NT2/D1 (cell line): ENCODE measurements at regions not wholly inside any gene's neighbourhood (a gene's known extent, or its start where the extent isn't known, plus 50 kb on each side); places are given as distances from the start of the nearest gene placed in this dataset.

Source experiments
- DNase-seq: peaks from one replicate; pipeline ENCODE4 v3.0.0-alpha.2; 2011; ENCODE audit warnings: low read depth, low spot score
- H3K27me3 ChIP-seq: 2 replicates; pipeline ENCODE4 v1.6.0; 2011; ENCODE audit warnings: mild to moderate bottlenecking; ENCODE audit not compliant: insufficient read length, insufficient read depth
- H3K36me3 ChIP-seq: 2 replicates; pipeline ENCODE4 v1.6.1; 2011; ENCODE audit warnings: mild to moderate bottlenecking, low read length, mixed read lengths; ENCODE audit not compliant: insufficient read depth, insufficient read length
- H3K4me1 ChIP-seq: 2 replicates; pipeline ENCODE4 v1.5.1; 2011; ENCODE audit not compliant: insufficient read depth, insufficient read length
- H3K4me3 ChIP-seq: 2 replicates; pipeline ENCODE4 v1.5.1; 2011; ENCODE audit warnings: low read depth; ENCODE audit not compliant: insufficient read length
- H3K9ac ChIP-seq: 2 replicates; pipeline ENCODE4 v1.6.0; 2011; ENCODE audit warnings: low read depth; ENCODE audit not compliant: insufficient read length
- H3K9me3 ChIP-seq: 2 replicates; pipeline ENCODE4 v1.5.1; 2011; ENCODE audit warnings: mild to moderate bottlenecking, low read length; ENCODE audit not compliant: insufficient read depth
- SUZ12 ChIP-seq: IDR thresholded peaks from 2 replicates; pipeline ENCODE4 v1.6.1; 2011; ENCODE audit not compliant: insufficient read length, insufficient read depth; ENCODE audit errors: extremely low read depth
- YY1 ChIP-seq: IDR thresholded peaks from 2 replicates; pipeline ENCODE4 v1.6.1; 2011; ENCODE audit not compliant: insufficient read length, insufficient read depth
- ZNF274 ChIP-seq: IDR thresholded peaks from 2 replicates; pipeline ENCODE4 v1.6.1; 2011; ENCODE audit warnings: mild to moderate bottlenecking, low read depth, low read length

DNA sequence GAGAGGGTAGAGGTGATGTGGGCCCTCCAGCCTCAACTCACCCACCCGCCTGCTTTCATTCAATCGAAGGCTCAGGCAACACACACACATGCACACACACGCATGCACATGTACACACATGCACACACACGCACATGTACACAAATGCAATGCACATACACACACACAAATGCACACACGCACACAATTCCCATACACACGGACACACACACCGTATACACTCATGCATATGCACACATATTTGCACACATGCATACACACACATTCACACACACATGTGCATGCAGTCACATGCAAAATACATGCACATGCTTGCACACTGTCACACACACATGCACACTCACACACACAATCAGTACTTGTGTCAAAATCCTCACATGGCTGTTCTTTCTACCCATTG, 55.9 kb upstream of the SPACA7 start:
- no peak overlapping the region for H3K9ac ChIP-seq
- H3K4me3 ChIP-seq: no peak overlapping the region
- no peak for DNase-seq
- no peaks in the 10 kb centered on the region for H3K9me3 ChIP-seq
- peaks cover 84% of the 10 kb centered on the region for H3K27me3 ChIP-seq
- no peaks in the 10 kb centered on the region for H3K36me3 ChIP-seq
- no peaks in the 10 kb centered on the region for H3K4me1 ChIP-seq
- TF ChIP-seq SUZ12 (no peak), YY1 (no peak), ZNF274 (no peak)

DNA sequence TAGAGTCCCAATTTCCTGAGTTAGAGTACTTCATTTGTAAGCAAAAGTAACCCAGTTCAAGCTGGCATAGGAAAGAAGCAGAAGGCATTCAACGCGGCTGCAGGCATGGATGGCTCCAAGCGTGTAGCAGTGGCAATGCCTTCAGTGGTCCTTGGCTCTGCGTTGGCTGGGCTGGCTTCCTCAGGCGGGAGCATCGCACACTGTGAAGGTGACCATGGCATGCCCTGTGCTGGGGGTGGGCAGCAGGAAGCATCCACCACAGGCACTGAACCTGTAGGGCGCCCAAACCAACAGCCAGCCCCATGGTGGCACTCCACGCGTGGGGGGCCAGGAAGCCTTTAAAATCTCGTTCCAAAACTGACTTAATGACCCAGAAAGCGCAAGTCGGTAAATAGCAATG, 53.6 kb upstream of the SPACA7 start:
- Histone ChIP-seq H3K27me3 (peaks cover 79% of the 10 kb centered on the region), H3K4me1 (no peaks in the 10 kb centered on the region), H3K9ac (no peak overlapping the region), H3K4me3 (no peak overlapping the region), H3K9me3 (no peaks in the 10 kb centered on the region), H3K36me3 (no peaks in the 10 kb centered on the region)
- TF ChIP-seq YY1 (no peak), ZNF274 (no peak), SUZ12 (no peak)
- DNase-seq: no peak

DNA sequence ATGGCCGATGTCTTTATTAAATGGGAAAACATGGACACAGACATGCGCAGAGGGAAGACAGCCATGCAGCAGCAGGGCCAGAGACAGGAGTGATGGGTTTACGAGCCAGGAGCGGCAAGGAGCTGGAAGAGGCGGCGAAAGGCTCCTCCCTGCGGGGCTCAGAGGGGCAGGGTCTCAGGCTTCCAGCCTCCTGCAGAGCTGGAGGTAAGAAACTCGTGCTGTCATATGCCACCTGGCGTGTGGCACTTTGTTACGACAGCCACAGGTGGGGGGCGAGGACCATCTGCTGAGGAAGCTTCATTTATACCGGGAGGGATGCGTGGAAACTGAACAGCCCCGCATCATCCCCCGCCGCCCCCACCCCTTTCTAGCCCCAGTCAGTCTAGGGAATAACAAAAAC, 52.0 kb upstream of the SPACA7 start:
- no peak overlapping the region for H3K9ac ChIP-seq
- DNase-seq: no peak
- H3K36me3 ChIP-seq: no peaks in the 10 kb centered on the region
- peaks cover 79% of the 10 kb centered on the region for H3K27me3 ChIP-seq
- TF ChIP-seq SUZ12 (no peak), ZNF274 (no peak)
- no peak overlapping the region for H3K4me3 ChIP-seq
- H3K4me1 ChIP-seq: no peaks in the 10 kb centered on the region
- no peaks in the 10 kb centered on the region for H3K9me3 ChIP-seq

DNA sequence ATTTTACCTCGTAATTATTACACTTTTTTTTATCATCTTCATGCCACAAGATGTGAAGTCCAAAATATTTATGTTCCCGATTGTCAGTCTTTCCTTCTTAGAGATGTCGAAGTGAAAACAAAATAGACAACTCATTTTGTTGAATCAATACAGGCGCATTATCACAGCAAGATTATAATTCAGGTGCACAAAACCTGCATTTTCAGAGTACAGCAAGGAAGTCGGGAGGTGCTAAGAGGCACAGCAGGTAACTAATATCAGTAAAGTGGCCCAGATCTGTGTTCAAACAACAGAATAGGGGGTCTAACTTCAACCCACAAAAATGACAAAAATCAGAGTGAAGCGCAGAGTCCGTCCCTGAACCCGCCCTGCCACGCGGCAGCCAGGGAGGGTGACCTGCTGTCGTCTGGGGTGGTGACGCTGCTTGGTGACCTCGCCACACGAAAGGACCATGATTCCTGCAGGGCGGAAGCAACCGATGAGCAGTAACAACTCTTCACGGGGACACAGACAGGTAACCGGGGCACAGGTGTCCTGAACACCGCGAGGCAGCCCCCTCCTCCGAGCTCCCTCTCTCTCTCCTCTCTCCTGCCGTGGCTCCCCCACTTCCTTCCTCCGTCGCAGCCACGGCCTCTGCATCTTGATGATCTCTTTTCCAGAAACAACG, 50.9 kb upstream of the SPACA7 start:
- H3K9ac ChIP-seq: no peak overlapping the region
- H3K4me3 ChIP-seq: no peak overlapping the region
- no peak for DNase-seq
- H3K27me3 ChIP-seq: peaks cover 81% of the 10 kb centered on the region
- no peaks in the 10 kb centered on the region for H3K36me3 ChIP-seq
- TF ChIP-seq YY1: no peak
- TF ChIP-seq ZNF274: no peak
- TF ChIP-seq SUZ12: no peak
- H3K4me1 ChIP-seq: no peaks in the 10 kb centered on the region
- no peaks in the 10 kb centered on the region for H3K9me3 ChIP-seq

DNA sequence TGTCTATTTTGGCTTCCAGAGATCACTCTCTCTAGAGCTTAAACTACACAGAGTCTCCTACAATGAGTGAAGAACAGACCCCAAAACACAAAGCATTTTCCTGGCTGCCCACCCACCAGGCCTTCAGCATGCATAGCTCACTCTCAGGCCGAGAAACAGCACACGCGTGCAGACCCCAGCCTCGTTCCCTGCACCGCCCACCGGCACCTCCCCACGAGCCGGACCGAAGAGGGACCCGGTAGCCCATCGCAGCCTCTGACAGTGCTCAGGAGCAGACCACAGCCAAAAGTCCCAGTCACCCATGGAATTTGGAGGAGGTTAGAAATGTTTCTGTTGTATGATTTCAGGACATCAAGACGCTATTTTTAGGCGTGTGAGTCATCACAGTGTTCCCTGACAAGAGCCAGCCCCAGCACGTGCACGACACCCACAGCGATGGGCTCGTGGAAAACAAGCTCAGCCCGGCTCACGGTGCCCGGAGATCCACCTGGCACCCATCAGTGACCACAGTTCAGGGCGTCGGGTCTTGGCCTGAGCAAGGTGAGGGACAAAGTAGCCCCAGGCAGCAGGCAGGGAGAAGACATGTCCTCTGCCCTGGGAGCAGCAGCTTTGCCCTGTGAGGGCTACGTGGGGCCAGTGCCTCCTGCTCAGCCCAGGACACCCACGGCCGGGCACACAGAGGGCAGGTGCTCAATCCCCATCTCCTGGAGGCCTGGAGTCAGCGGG, 50.1 kb upstream of the SPACA7 start:
- Histone ChIP-seq H3K9ac (no peak overlapping the region), H3K27me3 (peaks cover 81% of the 10 kb centered on the region), H3K36me3 (no peaks in the 10 kb centered on the region), H3K4me1 (no peaks in the 10 kb centered on the region), H3K9me3 (no peaks in the 10 kb centered on the region), H3K4me3 (no peak overlapping the region)
- no peak for TF ChIP-seq YY1
- TF ChIP-seq SUZ12: no peak
- no peak for TF ChIP-seq ZNF274
- DNase-seq: no peak
